Epithelial cell of proximal tubule (primary cell): ENCODE measurements at regions not wholly inside any gene's neighbourhood (a gene's known extent, or its start where the extent isn't known, plus 50 kb on each side); places are given as distances from the start of the nearest gene placed in this dataset.
"Not testable (repeated sequence)": the region's sequence is repeated elsewhere in the genome, so short reads cannot be mapped to it uniquely, and the experiment has no call there.

Experiments
- DNase-seq: peaks from one replicate; pipeline ENCODE4 v3.0.0-alpha.2; 2011; ENCODE audit warnings: low read depth
- H3K4me3 ChIP-seq: 2 replicates; pipeline ENCODE4 v1.5.1; 2011; ENCODE audit warnings: low read depth, mild to moderate bottlenecking, low read length
- TF ChIP-seq, protein P1 (sequence below): conservative IDR thresholded peaks from 2 replicates; pipeline ENCODE4 v1.5.1; 2012; ENCODE audit warnings: low read depth, mild to moderate bottlenecking, low read length

DNA sequence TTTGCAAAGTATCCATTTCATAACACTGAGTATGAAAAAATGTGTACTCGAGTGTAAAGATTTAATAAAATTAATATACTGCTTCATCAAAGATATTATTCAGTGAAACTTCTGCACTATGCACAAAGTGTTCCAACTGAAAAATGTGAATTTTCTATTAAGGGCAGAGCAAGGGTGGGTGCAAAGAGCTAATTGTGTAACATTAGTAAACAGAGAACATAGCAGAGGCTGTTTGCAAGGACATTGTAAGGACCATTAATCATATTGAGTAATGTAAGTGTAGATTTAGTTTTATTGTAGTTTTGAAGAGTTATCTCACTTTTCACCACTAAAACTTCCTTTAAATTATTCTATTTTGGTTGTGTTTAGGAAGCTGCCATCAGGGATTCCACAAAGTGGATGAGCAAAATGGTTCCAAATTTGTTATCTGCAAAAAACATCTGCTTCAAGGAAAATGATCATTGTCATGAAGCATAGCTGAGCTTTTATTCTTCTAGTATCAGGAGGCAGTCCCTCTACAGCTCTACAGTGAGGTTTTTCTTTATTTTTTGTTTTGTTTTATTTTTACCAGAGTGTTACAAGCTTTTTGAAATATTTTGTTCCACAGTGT, 1375.4 kb downstream of the SLITRK1 start:
- DNase-seq, result no peak
- no peak overlapping the region for H3K4me3 ChIP-seq
- TF ChIP-seq, protein P1, sequence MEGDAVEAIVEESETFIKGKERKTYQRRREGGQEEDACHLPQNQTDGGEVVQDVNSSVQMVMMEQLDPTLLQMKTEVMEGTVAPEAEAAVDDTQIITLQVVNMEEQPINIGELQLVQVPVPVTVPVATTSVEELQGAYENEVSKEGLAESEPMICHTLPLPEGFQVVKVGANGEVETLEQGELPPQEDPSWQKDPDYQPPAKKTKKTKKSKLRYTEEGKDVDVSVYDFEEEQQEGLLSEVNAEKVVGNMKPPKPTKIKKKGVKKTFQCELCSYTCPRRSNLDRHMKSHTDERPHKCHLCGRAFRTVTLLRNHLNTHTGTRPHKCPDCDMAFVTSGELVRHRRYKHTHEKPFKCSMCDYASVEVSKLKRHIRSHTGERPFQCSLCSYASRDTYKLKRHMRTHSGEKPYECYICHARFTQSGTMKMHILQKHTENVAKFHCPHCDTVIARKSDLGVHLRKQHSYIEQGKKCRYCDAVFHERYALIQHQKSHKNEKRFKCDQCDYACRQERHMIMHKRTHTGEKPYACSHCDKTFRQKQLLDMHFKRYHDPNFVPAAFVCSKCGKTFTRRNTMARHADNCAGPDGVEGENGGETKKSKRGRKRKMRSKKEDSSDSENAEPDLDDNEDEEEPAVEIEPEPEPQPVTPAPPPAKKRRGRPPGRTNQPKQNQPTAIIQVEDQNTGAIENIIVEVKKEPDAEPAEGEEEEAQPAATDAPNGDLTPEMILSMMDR, result no peak

DNA sequence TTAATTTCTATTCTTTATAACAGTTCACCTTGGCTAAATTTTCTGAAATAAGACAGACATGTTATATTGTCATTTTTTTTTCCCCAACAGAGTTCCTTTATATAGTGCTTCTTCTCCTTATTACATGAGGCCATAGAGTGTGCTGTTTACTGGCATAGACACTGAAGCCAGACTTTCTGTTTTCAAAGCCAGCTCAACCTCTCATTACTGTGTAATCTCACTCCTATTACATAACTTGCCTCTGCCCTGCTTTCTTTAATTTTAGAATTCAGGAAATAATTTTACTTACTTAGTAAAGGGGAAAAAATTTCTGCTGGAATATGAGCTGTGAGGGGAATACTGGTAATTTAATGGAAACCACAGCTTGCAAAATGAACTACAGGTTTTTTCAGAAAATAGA, 1380.4 kb downstream of the SLITRK1 start:
- DNase-seq, result no peak
- H3K4me3 ChIP-seq, result no peak overlapping the region
- TF ChIP-seq, protein P1, result no peak

DNA sequence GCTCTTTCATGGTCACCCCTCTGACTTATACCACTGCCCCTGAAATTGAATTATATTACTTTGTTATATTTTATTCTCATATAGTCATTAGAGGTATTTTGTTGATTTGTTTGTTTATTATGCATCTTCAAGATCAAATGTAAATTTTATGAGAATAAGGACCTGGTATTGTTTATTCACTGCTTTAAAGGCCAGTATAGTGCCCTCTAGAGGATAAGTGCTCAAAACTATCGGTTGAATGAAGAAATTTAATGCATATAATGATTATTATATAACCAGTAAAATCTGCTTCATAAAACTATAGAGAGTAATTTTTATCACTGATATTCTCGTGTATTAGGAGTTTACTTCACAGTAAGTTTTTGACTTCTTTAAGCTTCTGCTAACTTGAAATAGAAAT, 1401.9 kb downstream of the SLITRK1 start:
- H3K4me3 ChIP-seq, result no peak overlapping the region
- no peak for DNase-seq
- TF ChIP-seq, protein P1, result peak; percentile 54

DNA sequence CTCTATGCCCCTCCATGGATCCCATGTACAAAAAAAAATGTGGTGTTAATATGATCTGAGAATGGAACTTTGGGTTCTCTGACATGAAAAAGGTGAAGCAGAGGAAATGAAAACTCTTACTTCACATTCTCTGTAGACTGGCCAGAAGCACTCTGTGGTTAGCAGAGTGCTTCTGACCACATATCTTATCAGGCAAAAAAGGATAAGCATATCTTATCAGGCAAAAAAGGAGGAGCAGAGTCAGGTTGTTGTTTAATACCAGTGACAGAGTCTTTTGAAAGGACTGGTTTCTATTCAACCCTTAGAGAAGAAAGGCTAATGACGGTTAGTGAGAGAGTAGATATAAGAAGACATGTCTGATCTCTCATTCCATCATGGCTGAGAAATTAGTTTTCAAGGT, 1404.8 kb downstream of the SLITRK1 start:
- no peak for DNase-seq
- TF ChIP-seq, protein P1, result no peak
- no peak overlapping the region for H3K4me3 ChIP-seq

DNA sequence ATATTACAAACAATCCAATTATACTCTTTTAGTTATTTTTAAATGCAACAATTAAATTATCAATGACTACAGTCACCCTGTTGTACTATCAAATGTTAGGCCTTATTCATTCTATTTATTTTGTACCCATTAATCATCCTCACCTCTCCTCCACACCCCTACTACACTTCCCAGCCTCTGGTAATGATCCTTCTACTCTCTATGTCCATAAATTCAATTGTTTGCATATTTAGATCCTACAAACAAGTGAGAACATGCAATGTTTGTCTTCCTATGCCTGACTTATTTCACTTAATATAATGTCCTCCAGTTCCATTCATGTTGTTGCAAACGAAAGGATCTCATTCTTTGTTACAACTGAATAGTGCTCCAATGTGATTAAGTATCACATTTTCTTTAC, 1414.6 kb downstream of the SLITRK1 start:
- H3K4me3 ChIP-seq, result no peak overlapping the region
- no peak for DNase-seq
- TF ChIP-seq, protein P1, result no peak

DNA sequence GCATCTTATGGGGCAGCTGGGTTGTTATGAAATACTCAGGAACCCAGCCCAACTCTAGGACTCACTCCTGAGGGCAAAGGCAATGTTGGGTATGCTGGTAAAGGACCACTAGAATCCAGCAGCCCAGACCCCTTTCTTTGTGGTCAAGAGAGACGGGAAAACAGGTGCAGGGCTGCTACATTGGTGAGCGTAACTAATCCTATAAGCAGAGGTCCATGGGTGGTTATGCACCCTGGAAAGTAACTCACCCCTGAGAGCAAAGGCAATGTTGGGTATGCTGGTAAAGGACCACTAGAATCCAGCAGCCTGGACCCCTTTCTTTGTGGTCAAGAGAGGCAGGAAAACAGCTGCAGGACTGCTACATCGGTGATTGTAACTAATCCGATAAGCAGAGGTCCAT, 1422.7 kb downstream of the SLITRK1 start:
- DNase-seq, H3K4me3 ChIP-seq: not testable (repeated sequence)

DNA sequence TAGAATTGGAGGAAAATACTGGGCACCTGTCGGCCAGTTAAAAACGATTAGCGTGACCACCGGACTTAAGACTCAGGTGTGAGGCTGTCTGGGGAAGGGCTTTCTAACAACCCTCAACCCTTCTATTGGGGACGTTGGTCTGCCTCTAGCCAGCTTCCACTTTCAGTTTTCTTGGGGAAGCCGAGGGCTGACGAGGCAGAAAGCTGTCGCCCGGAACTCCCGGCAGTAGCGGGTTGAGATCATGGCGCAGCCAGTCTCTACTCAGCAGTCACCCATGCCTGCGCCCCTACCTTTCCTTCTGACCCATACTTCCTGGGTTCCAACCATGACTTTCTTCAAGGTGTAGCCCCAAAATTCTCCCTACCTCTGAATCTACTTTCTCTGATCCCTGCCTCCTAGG, 1424.1 kb downstream of the SLITRK1 start:
- DNase-seq, result no peak
- no peak overlapping the region for H3K4me3 ChIP-seq
- TF ChIP-seq, protein P1, result no peak

DNA sequence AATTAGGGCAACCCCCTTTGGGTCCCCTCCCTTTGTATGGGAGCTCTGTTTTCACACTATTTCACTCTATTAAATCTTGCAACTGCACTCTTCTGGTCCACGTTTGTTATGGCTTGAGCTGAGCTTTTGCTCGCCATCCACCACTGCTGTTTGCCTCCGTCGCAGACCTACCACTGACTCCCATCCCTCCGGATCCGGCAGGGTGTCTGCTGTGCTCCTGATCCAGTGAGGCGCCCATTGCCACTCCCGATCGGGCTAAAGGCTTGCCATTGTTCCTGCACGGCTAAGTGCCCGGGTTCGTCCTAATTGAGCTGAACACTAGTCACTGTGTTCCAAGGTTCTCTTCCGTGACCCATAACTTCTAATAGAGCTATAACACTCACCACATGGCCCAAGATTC, 1424.7 kb downstream of the SLITRK1 start:
- DNase-seq, H3K4me3 ChIP-seq: not testable (repeated sequence)
